ENCODE measurements at regions not wholly inside any gene's neighbourhood (a gene's known extent, or its start where the extent isn't known, plus 50 kb on each side); places are given as distances from the start of the nearest gene placed in this dataset.

- no peak for DNase-seq (ENCODE audit: low spot score)
Measured at GRCh38 chrX:5084279-5084678, 1144.4 kb downstream of the NLGN4X start.

GRCh38 chrX:5082705-5083104, 1146.0 kb downstream of the NLGN4X start:
- DNase-seq (ENCODE audit: low spot score), result no peak

- DNase-seq (ENCODE audit: low spot score), result no peak
Measured at GRCh38 chrX:5080791-5081190, 1147.9 kb downstream of the NLGN4X start.

GRCh38 chrX:5068550-5068949, 1160.1 kb downstream of the NLGN4X start:
- no peak for DNase-seq (ENCODE audit: low spot score)

- no peak for DNase-seq (ENCODE audit: low spot score)
Measured at GRCh38 chrX:5057786-5058185, 1170.9 kb downstream of the NLGN4X start.

GRCh38 chrX:5054852-5055251, 1173.8 kb downstream of the NLGN4X start:
- DNase-seq (ENCODE audit: low spot score), result no peak

- no peak for DNase-seq (ENCODE audit: low spot score)
Measured at GRCh38 chrX:5051831-5052491, 1176.7 kb downstream of the NLGN4X start.

GRCh38 chrX:5042563-5042962, 1186.1 kb downstream of the NLGN4X start:
- DNase-seq (ENCODE audit: low spot score), result no peak

GRCh38 chrX:5031792-5032191, 1196.9 kb downstream of the NLGN4X start:
- DNase-seq (ENCODE audit: low spot score), result no peak

- DNase-seq (ENCODE audit: low spot score), result no peak
Measured at GRCh38 chrX:5015451-5015850, 1213.2 kb downstream of the NLGN4X start.

GRCh38 chrX:4994855-4995254, 1233.8 kb downstream of the NLGN4X start:
- DNase-seq (ENCODE audit: low spot score), result no peak

GRCh38 chrX:4978613-4979012, 1250.1 kb downstream of the NLGN4X start:
- DNase-seq (ENCODE audit: low spot score), result no peak

- no peak for DNase-seq (ENCODE audit: low spot score)
Measured at GRCh38 chrX:4971646-4972045, 1257.0 kb downstream of the NLGN4X start.

GRCh38 chrX:4964112-4964511, 1250.7 kb upstream of the PRKX start:
- no peak for DNase-seq (ENCODE audit: low spot score)

- no peak for DNase-seq (ENCODE audit: low spot score)
Measured at GRCh38 chrX:4963432-4963831, 1250.0 kb upstream of the PRKX start.

- DNase-seq (ENCODE audit: low spot score), result no peak
Measured at GRCh38 chrX:4944767-4945166, 1231.3 kb upstream of the PRKX start.

GRCh38 chrX:4936315-4936714, 1222.9 kb upstream of the PRKX start:
- DNase-seq (ENCODE audit: low spot score), result no peak

GRCh38 chrX:4935846-4936245, 1222.4 kb upstream of the PRKX start:
- DNase-seq (ENCODE audit: low spot score), result no peak

GRCh38 chrX:4935401-4935800, 1222.0 kb upstream of the PRKX start:
- no peak for DNase-seq (ENCODE audit: low spot score)

GRCh38 chrX:4932790-4933189, 1219.3 kb upstream of the PRKX start:
- DNase-seq (ENCODE audit: low spot score), result no peak

GRCh38 chrX:4930426-4930825, 1217.0 kb upstream of the PRKX start:
- DNase-seq (ENCODE audit: low spot score), result no peak

- DNase-seq (ENCODE audit: low spot score), result no peak
Measured at GRCh38 chrX:4925911-4926310, 1212.5 kb upstream of the PRKX start.

- no peak for DNase-seq (ENCODE audit: low spot score)
Measured at GRCh38 chrX:4909348-4909747, 1195.9 kb upstream of the PRKX start.

GRCh38 chrX:4905576-4905975, 1192.1 kb upstream of the PRKX start:
- no peak for DNase-seq (ENCODE audit: low spot score)

- DNase-seq (ENCODE audit: low spot score), result peak; percentile 0
Measured at GRCh38 chrX:4881277-4881676, 1167.8 kb upstream of the PRKX start.
